HG03565 (cell line): ENCODE measurements at regions not wholly inside any gene's neighbourhood (a gene's known extent, or its start where the extent isn't known, plus 50 kb on each side); places are given as distances from the start of the nearest gene placed in this dataset.
"Not testable (repeated sequence)": the region's sequence is repeated elsewhere in the genome, so short reads cannot be mapped to it uniquely, and the experiment has no call there.

Source experiments
- ATAC-seq: cut with Tn5 transposase; IDR thresholded peaks from one replicate; pipeline ENCODE4 v1.9.1; 2021; ENCODE audit warnings: mild to moderate bottlenecking, moderate library complexity; ENCODE audit not compliant: unreplicated experiment

DNA sequence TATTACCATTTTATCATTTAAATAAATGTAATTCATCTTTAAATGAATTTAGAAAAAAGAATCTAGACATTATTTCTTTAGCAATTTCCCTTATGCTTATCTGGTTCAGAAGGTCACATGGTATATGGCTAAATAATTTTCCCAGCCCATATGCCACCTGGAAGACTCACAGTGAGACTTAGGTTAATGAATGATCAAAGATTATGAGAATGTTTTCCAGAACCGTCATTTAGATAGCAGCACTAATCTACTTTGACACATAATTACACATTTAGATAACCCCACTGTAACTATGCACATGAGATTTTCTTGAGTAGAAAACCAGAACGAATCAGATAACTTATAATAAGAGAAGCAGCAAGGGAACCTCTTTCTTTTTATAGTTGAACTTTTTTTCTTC lies 124.9 kb upstream of the CCDC180 start:
- not testable (repeated sequence) for ATAC-seq

DNA sequence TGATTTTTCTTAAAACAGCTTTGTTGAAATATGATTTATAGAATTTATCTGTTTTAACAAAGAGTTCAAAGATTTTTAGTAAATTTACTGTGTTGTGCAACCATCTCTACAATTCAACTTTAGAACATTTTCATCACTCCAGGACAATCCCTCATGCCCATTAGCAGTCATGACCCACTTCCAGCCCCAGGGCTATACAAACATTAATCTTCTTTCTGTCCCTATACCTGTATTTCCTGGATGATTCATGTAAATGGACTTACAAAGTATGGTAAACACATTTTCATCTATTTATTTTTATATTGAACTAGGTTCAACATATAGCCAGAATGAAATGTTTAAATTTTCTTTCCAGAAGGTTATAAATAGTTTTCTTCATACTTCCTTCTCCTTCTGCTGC lies 127.8 kb upstream of the CCDC180 start:
- no peak for ATAC-seq

DNA sequence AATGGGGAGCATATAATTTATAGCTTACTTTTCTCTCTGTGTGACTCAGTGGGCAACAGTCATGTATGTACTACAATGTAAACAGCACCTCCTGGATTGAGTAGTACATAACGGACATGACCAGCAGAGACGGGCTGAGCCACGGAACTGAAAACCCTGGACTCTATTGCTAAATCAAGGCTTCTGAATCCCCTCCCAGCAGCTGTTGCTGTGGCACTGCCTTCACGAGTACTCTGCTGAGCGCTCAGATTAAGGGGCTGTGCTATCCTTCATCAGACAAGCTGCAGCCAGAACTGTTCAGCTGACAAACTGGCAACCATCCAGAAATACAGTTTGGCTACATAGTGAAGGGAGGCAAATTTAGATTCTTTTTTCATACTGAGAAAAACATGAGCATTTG lies 131.3 kb upstream of the CCDC180 start:
- ATAC-seq = no peak

DNA sequence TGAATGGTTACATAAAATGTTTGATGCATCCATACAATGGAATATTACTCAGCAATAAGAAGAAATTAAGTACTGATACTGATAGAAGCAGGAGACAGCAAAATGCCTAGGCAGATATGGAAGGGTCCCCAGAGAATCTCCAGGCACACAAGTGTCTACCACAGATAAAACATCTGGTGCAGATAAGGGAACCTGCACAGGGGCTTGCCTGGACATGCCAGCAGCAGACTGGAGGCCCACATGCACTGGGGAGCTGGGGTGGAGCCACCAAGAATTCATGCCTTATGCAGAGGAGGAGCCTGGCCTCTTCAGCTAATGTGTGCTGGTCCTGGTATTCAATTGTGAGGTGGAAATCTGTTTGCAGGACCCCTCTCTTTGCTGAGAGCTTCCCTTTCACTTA lies 129.2 kb upstream of the CTSV start:
- not testable (repeated sequence) for ATAC-seq

DNA sequence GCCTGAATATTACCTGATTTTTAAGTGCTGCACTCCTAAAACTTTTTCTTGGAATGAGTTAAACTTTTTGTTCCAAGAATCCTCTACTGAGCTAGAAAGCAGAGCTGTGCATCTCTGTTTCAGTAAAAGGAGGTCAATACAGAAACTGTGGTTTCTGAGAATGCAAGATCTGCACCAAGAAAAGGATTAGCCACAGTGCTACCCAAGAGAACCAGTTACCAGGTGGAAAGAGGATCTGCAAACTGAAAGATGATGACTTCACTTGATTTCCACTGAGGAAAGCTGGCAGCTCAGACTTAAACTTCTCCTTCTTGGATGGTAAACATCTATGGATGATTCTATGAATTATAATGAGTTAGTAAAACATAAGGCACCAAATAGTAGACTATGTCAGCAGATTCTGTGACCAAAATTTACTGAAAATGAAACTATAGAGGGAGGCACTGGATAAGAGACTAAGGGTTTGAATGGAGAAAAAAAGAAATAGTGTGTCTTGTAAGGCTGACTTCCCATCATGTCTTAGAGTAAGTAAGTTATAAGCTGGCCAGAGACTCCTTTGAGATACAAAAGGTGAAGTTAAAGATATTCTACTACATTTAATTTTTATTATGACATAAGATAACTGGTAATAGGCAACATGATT lies 127.7 kb upstream of the CTSV start:
- not testable (repeated sequence) for ATAC-seq

DNA sequence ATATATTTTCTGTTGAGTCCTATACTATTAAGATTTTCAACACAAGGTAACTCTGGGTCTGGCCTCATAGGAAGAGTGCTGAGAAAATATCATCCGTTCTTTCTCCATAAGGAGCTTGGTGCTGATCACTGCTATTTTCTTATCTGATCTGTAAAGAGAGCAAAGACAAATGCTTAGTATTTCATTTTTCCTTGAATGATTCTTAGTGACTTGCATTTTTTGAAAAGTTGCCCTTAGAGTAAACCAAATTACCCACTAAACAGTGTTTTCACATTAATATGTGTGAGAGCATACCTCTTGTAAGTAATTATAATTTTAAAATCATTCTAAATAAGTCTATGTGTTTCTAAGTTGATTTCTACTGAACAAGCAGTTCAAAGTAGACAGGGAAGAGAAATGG lies 121.3 kb upstream of the CTSV start:
- no peak for ATAC-seq

DNA sequence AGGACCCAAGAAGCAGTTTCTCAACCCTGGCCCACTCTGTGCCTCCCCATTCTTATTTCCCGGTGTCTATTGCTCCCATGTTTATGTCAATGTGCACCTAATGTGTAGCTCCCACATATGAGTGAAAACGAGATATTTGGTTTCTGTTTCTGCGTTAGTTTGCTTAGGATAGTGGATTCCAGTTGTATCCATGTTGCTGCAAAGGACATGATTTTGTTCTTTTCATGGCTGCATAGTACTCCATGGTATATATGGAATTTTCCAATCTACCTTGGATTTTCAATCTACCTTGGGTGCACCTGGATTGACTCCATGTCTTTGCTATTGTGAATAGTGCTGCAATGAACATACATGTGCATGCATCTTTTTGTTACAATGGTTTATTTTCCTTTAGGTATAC lies 119.8 kb upstream of the CTSV start:
- ATAC-seq = not testable (repeated sequence)

DNA sequence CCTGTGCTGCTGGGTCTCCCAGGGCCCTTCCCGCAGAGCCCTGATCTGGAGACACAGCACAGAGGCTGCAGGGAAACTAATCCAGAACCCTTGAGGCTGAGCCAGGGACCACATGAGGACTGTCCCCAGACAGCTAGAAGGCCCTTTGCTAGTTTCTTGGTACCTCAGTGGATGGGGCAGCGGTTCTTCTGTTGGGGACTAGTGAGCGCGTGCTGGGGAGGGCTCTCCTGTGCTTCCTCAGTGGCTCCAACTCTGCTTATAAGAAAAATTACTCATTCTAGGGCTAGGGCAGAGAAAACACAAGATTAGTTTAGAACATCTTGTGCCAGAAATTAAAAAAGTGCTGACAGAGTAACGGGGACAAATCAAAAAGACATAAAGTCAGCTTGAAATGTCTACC lies 116.5 kb upstream of the CTSV start:
- ATAC-seq = not testable (repeated sequence)

DNA sequence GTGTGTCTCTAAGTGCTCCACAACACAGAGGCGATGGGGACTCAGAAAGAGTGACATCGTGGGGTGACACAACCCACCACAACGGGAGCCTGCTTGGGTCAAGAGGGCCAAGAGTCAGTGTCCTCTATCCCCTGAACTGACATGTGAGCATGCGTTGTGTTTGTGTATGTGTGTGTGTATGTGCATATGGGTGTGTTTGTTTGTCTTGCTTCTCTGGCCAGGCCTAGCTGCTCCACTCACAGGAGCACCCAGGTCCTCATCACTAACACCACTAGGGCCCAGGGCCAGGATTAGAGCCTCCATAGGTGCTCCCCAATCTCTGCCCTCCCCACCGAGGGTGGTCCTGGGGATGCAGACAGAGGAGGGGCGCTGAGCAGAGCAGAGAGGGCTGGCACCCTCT lies 115.0 kb upstream of the CTSV start:
- no peak for ATAC-seq

DNA sequence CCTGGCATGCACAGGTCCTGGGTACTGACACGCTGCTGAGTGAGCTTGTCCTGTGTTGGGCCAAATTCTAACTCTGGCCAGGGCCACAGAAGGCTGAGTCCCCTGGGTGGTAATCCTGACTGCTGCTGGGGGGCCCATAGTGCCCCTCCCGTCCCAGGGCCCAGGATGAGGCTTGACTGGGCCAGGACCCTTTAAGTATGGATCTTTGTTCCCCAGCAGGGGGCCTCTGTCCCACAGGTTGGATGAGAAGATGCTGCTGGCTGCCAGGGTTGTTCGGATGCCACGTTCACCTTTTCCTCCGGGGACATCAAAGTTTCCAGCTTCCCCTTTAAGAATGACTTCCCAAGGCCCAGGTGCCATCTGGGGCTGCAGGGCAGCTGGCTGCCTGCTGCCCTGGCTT lies 114.2 kb upstream of the CTSV start:
- not testable (repeated sequence) for ATAC-seq

DNA sequence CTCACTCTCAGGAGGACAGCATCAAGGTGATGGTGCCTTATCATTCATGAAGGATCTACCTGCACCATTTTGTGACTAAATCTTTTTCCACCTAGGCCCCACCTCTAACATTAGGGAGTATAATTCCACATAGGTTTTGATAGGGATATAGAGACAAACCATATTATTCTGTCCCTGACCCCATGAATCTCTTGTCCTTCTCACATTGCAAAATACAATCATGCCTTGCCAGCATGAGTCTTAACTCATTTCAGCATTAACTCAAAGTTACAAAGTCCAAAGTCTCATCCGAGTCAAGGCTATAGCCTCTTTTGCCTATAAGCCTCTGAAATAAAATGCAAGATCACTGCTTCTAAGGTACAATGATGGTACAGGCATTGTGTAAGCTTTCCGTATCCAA lies 111.5 kb upstream of the CTSV start:
- ATAC-seq = not testable (repeated sequence)

DNA sequence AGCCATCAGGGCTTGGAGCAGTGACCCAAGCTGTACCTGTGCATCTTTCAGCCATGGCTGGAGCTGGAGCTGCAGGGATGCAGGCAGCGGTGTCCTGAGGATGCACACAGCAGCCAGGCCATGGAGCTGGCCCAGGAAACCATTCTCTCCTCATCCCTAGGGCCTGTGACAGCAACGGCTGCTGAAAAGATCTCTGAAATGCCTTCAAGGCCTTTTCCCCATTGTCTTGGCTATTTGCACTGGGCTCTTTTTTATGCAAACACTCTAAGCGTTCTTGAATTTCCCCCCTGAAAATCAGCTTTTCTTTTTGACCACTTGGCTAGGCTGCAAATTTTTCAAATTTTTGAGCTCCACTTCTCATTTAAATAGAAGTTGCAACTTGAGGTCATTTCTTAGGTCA lies 109.5 kb upstream of the CTSV start:
- ATAC-seq = not testable (repeated sequence)

DNA sequence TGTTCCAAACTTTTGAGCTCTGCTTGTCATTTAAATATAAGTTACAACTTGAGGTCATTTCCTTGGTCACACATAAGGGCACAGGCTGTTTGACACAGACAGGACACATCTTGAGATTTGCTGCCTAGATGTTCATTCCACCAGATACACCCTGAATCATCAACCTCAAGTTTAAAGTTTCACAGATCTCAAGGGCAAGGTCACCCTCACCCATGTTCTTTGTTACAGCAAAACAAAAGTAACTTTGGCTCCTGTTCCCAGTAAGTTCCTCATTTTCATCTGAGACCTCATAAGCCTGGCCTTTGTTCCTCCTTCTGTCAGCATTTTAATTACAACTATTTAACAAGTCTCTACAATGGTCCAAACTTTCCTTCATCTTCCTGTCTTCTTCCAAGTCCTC lies 106.7 kb upstream of the CTSV start:
- not testable (repeated sequence) for ATAC-seq

DNA sequence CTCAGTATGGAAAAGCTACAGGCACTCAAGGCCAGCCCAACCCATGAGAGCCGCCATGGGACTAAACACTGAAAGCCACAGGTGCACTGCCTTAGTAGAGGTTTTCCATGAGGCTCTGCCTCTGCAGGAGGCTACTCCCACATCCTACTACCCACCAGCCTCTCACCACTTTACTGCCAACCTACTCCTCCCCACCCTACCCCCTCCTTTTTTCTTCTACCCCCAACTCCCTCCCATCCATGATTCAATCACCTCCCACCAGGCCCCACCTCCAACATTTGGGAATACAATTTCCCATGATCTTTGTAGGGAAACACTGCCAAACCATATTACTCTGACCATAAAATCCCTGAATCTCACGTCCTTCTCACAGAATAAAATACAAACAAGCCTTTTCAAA lies 101.6 kb upstream of the CTSV start:
- ATAC-seq = no peak

DNA sequence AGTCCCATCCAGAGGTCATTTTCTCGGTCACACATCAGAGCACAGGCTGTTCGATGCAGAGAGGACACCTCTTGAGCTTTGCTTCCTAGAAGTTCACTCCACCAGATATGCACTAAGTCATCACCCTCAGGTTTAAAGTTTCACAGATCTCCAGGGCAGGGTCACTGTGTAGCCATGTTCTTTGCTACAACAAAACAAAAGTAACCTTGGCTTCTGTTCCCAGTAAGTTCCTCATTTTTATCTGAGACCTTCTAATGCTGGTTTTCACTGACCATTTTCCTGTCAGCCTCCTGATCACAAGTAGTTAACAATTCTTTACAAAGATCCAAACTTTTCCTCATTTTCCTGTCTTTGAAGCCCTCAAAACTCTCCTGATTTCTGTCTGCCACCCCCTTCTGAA lies 97.5 kb upstream of the CTSV start:
- no peak for ATAC-seq

DNA sequence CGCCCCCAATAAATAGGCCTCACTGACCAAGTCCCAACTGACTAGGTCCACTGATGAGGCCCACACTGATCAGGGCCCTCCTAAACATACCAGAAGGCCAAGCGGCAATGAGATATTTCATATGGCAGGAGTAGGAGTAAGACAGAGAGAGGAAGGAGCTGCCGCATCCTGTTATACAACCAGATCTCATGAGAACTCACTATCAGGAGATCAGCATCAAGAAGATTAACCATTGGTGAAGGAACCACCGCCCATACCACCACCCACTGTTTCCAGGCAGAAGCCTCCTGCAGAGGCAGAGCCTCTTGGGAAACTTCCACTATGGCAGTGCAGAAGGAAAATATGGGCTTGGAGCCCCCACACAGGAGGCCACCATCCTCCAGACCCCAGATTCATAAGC lies 95.0 kb upstream of the CTSV start:
- not testable (repeated sequence) for ATAC-seq

DNA sequence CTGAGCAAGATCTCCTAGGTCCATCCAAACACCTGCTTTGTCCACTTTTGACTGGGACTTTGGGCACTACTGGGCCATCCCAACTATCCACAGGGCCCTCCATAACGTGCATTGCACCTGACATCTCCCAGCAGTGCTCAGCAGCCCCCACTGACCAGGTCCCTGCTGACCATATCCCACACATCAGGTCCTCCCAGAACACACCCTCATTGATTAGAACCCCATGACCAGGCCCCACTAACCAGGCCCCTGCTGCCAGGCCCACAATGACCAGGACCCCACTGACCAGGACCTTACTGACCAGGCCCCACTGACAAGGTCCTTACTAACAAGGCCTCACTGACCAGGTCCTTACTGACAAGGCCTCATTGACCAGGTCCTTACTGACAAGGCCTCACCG lies 93.9 kb upstream of the CTSV start:
- ATAC-seq = no peak

DNA sequence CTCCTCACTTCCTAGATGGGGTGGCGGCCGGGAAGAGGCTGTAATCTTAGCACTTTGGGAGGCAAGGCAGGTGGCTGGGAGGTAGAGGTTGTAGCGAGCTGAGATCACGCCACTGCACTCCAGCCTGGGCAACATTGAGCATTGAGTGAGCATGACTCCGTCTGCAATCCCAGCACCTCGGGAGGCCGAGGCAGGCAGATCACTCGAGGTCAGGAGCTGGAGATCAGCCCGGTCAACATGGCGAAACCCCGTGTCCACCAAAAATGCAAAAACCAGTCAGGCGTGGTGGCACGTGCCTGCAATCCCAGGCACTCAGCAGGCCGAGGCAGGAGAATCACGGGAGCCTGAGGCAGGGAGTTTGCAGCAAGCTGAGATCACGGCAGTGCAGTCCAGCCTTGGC lies 91.9 kb upstream of the CTSV start:
- not testable (repeated sequence) for ATAC-seq

DNA sequence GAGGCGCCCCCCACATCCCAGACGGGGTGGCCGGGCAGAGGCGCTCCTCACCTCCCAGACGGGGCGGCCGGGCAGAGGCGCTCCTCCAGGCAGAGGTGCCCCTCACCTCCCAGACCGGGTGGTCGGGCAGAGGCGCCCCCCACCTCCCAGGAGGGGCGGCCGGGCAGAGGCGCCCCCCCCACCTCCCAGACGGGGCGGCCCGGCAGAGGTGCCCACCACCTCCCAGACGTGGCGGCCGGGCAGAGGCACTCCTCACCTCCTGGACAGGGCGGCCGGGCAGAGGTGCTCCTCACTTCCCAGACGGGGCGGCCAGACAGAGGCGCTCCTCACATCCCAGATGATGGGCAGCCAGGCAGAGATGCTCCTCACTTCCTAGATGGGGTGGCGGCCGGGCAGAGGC lies 91.4 kb upstream of the CTSV start:
- ATAC-seq = not testable (repeated sequence)

DNA sequence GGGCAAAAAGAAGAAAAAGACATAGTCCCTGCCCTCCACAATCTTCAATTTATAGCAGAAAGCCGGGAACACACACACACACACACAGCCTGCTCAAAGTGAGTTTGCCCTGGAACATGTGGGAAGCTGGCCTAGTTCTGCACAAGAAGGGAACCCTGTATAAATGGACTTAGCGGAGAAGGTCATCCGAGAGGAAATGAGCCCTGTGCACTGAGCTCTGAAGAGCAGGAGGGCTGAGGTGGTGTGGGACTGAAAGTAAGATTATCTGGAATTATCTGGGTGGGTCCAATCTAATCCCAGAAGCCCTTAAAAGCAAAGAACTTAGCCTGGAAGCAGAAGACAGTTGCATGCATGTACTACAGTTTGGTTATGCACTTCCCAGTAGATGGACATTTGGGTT lies 90.0 kb upstream of the CTSV start:
- ATAC-seq = no peak

DNA sequence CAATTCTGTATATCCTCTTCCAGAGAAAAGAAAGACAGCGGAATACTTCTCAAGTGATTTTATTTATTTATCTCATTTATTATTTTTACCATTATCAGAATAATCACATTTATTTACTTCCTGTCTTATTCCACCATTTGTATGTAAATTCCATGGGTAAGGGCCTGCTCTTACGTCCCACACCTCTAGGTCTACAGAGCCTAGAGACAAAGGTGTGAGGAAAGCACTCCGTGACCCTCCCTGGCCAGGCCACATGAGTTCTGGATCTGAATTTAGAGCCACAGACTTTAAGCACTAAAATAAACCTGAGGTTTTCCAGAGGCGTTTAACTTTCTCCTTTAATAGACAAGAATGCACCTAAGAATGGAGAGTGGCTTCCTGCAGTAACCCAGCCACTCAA lies 85.3 kb upstream of the CTSV start:
- no peak for ATAC-seq

DNA sequence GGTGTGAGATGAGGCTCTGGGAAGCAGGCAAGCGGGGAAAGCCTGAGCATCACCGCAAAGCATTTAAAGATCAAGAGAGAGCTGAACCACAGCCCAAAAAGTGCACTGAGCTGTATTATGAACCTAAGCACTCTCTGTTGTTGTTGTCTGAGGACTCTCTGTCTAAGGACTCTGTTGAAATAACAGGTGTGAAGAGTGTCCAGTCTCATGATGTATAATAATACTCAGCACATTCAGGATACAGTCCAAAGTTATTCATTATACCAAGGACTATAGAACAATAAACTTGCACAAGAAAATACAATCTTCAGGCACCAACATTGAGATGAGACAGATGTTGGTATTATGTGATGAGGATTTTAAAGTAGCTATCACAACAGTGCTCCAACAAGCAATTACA lies 71.8 kb upstream of the CTSV start:
- ATAC-seq = no peak

DNA sequence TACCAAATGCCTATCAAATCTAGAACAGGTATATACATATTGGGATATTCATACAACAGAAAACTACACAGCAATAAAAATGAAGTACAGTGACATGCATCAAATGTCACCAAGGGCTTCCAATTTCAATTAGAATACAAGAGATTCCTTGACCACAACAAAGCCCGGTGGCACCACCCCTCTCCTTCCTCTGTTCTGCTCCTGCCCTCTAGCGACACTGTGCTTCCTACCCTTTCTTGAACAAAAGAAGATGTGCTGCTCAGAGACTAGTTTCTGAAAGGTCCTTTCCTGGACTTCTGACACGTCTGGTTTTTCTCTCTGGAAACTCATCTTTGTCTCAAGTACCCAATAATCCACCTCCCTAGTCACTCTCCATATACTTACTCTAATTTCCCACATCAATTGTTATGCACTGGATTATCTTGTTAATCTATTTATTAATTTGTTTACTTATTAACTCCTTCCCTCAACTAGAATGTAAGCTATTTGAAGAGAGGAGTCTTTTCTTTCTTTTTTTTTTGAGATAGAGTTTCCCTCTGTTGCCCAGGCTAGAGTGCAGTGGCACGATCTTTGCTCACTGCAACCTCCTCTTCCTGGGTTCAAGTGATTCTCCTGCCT lies 70.4 kb upstream of the CTSV start:
- ATAC-seq = no peak
